ENCODE measurements at regions not wholly inside any gene's neighbourhood (a gene's known extent, or its start where the extent isn't known, plus 50 kb on each side); places are given as distances from the start of the nearest gene placed in this dataset.
"Not testable (repeated sequence)": the region's sequence is repeated elsewhere in the genome, so short reads cannot be mapped to it uniquely, and the experiment has no call there.

DNA sequence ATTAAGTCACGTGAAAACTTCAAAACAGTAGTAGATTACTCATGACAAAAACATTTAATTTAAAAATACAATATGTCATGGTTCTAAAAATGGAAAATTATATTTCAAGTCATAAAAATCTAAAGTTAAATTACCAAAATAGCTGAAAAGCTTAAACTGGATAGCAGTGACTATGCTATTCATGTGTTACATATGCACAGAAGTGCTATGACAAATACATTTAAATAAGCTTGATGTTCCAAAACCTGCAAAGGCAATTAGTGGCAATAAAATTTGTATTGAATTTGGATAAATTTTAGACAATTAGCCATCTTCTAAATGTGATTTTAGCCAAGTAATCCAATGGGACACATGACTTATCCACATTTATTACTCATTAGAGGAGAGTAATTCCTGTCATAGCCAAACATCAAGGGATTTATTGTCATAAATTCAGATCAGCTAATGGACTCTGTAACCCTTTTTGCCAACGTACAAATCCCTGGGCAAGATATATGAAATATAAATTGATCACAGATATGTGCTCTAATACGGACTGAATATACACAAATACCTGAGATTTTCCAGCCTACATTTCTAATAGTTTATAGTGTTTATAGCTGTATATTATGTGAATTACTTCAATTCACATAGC, 419.4 kb downstream of the ISL1 start:
- DNase-seq (ENCODE audit: low spot score in 2 of 2): no peak
- Histone ChIP-seq H3K4me3 (no peak overlapping the region), H3K27me3 (no peaks in the 10 kb centered on the region), H3K9me3 (no peaks in the 10 kb centered on the region), H3K4me1 (no peaks in the 10 kb centered on the region), H3K27ac (no peak overlapping the region), H3K36me3 (no peaks in the 10 kb centered on the region)
- intact Hi-C loops (cut with DNase I; ENCODE audit: low total_unique reads): no loop called here
- no peak for TF ChIP-seq POLR2A (IDR thresholded peaks at IDR 0.05)
- TF ChIP-seq, protein P1, sequence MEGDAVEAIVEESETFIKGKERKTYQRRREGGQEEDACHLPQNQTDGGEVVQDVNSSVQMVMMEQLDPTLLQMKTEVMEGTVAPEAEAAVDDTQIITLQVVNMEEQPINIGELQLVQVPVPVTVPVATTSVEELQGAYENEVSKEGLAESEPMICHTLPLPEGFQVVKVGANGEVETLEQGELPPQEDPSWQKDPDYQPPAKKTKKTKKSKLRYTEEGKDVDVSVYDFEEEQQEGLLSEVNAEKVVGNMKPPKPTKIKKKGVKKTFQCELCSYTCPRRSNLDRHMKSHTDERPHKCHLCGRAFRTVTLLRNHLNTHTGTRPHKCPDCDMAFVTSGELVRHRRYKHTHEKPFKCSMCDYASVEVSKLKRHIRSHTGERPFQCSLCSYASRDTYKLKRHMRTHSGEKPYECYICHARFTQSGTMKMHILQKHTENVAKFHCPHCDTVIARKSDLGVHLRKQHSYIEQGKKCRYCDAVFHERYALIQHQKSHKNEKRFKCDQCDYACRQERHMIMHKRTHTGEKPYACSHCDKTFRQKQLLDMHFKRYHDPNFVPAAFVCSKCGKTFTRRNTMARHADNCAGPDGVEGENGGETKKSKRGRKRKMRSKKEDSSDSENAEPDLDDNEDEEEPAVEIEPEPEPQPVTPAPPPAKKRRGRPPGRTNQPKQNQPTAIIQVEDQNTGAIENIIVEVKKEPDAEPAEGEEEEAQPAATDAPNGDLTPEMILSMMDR (IDR thresholded peaks at IDR 0.05): no peak
- TF ChIP-seq POLR2AphosphoS5 (IDR thresholded peaks at IDR 0.05): no peak

DNA sequence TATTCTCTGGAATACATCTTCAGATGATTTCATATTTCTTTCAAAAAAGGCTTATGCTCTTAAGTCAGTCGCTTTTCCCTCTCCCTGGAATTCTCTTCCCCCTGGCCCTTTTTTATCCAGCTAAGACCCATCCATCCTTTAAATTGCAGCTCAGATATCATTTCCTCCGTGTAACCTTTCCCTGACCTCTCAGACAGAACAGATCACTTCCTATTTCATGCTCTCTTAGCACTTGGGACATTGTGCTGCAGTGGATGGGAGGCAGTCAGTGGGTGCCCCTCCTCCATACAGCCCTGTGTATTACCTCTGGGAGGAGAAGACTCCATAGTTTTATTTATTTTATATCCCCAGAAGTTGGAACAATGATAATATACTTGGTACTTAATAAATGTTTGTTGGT, 423.4 kb downstream of the ISL1 start:
- Histone ChIP-seq H3K27me3 (no peaks in the 10 kb centered on the region), H3K9me3 (no peaks in the 10 kb centered on the region), H3K4me3 (no peak overlapping the region), H3K27ac (no peak overlapping the region), H3K4me1 (no peaks in the 10 kb centered on the region), H3K36me3 (no peaks in the 10 kb centered on the region)
- intact Hi-C loops (cut with DNase I; ENCODE audit: low total_unique reads): no loop called here
- no peak for DNase-seq (ENCODE audit: low spot score in 2 of 2)
- TF ChIP-seq POLR2A (IDR thresholded peaks at IDR 0.05) (no peak), POLR2AphosphoS5 (IDR thresholded peaks at IDR 0.05) (no peak)
- TF ChIP-seq, protein P1 (IDR thresholded peaks at IDR 0.05): no peak

DNA sequence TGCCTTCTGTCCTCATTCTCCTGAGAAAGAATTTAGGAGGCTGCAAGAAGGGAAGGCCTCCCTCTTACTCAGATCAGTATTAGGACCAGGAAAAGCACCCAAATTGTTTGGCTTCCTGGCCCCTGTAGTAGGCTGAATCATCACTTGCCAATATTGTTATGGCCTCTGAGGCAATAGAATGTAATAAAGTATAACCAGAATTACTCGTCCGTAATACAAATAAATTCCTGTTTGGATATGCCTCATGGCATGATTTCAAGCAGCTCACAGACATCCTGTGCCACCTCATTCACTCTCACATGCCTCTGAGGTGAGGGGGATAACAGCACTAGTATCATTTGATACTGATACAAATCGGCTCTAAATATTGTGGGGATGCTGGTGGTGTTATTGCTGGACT, 427.3 kb downstream of the ISL1 start:
- H3K27me3 ChIP-seq: no peaks in the 10 kb centered on the region
- DNase-seq (ENCODE audit: low spot score in 2 of 2): no peak
- intact Hi-C loops (cut with DNase I; ENCODE audit: low total_unique reads): no loop called here
- H3K36me3 ChIP-seq: no peaks in the 10 kb centered on the region
- no peak overlapping the region for H3K4me3 ChIP-seq
- TF ChIP-seq, protein P1 (IDR thresholded peaks at IDR 0.05): no peak
- TF ChIP-seq POLR2AphosphoS5 (IDR thresholded peaks at IDR 0.05) (no peak), POLR2A (IDR thresholded peaks at IDR 0.05) (no peak)
- H3K9me3 ChIP-seq: no peaks in the 10 kb centered on the region
- no peak overlapping the region for H3K27ac ChIP-seq
- no peaks in the 10 kb centered on the region for H3K4me1 ChIP-seq

DNA sequence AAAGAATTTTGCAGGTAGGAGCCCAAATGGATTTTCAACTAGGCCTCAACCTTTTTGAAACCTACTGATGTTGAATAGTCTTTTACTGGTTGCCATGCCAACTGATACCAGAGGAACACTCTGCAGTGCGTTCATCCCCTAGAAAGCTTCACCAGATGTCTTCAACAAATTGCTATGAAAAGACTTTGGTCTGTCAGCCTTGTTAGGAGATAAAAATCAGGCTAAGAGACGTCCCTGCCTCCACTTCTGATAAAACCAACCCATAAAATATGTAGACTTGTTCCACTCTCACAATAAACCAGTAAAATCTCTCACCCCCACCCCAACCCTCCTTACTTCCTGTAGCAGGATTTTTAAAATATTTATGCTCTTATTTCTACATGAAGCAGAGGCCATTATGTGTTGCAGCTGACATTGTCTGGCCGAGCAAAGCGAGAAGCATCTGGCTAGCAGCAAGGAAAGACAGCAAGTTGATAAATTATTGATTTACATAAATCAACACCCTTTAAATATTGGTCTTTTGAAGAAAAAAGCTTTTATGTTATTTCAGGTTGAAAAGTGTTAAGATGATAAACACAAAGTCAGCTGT, 428.7 kb downstream of the ISL1 start:
- Histone ChIP-seq H3K27me3 (no peaks in the 10 kb centered on the region), H3K4me3 (no peak overlapping the region), H3K27ac (no peak overlapping the region), H3K4me1 (no peaks in the 10 kb centered on the region), H3K36me3 (no peaks in the 10 kb centered on the region), H3K9me3 (no peaks in the 10 kb centered on the region)
- TF ChIP-seq POLR2AphosphoS5 (IDR thresholded peaks at IDR 0.05) (no peak), POLR2A (IDR thresholded peaks at IDR 0.05) (no peak)
- TF ChIP-seq, protein P1 (IDR thresholded peaks at IDR 0.05): no peak
- no peak for DNase-seq (ENCODE audit: low spot score in 2 of 2)
- intact Hi-C loops (cut with DNase I; ENCODE audit: low total_unique reads): no loop called here

DNA sequence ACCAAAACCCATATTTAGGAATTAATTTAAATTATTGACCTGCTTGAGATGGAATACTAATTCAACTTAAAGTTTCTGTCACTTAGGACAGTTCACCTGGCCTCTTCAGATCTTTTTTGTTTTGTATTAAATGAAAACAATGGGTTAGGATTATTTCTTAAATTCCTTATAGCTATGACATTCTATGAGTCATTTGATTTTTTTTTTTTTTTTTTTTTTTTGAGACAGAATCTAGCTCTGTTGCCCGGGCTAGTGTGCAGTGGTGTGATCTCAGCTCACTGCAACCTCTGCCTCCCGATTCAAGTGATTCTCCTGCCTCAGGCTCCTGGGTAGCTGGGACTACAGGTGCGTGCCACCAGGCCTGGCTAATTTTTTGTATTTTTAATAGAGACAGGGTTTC, 431.6 kb downstream of the ISL1 start:
- H3K9me3 ChIP-seq; H3K27ac ChIP-seq; H3K4me3 ChIP-seq; DNase-seq (ENCODE audit: low spot score in 2 of 2); H3K27me3 ChIP-seq; intact Hi-C loops (cut with DNase I; ENCODE audit: low total_unique reads); H3K4me1 ChIP-seq; H3K36me3 ChIP-seq: not testable (repeated sequence)
